ENCODE measurements at regions not wholly inside any gene's neighbourhood (a gene's known extent, or its start where the extent isn't known, plus 50 kb on each side); places are given as distances from the start of the nearest gene placed in this dataset.

- Histone ChIP-seq H4K8ac (ENCODE audit: extremely low read depth, insufficient read depth, low read length) (no peak overlapping the region), H3K9me3 (ENCODE audit: insufficient read depth in 2 of 2, low read depth in 1 of 2, low read length in 1 of 2) (no peaks in the 10 kb centered on the region), H2BK12ac (ENCODE audit: low read depth, low read length) (no peak overlapping the region), H2BK20ac (ENCODE audit: low read length) (no peak overlapping the region), H2BK120ac (replicated peaks; ENCODE audit: low read depth, low read length) (no peak overlapping the region), H2AFZ (ENCODE audit: low read length) (no peak overlapping the region), H3K23ac (ENCODE audit: insufficient read length) (no peak overlapping the region), H2BK5ac (ENCODE audit: low read depth, low read length) (no peak overlapping the region), H3K56ac (replicated peaks; ENCODE audit: insufficient read length, low read depth, low read length) (no peak overlapping the region), H3K9ac (replicated peaks in 1 of 4; ENCODE audit: extremely low read depth in 1 of 4, low read depth in 3 of 4, low read length in 3 of 4) (no peak overlapping the region), H3K79me1 (ENCODE audit: low read depth, low read length) (no peaks in the 10 kb centered on the region), H2AK5ac (ENCODE audit: low read depth, low read length) (no peak overlapping the region), H3K4me1 (replicated peaks in 1 of 4; ENCODE audit: control insufficient read depth in 3 of 4, insufficient read depth in 4 of 4, low read length in 3 of 4) (no peaks in the 10 kb centered on the region), H3K4me2 (ENCODE audit: insufficient read depth in 1 of 2, low read depth in 2 of 2, low read length in 2 of 2) (no peak overlapping the region), H4K91ac (replicated peaks; ENCODE audit: insufficient read length, low read length) (no peak overlapping the region), H3K27ac (ENCODE audit: low read depth, low read length) (no peak overlapping the region), H3K36me3 (ENCODE audit: control insufficient read depth in 2 of 4, insufficient read depth in 4 of 4, low read length in 3 of 4) (no peaks in the 10 kb centered on the region), H3K4ac (replicated peaks; ENCODE audit: insufficient read length, low read depth, low read length) (no peak overlapping the region), H4K5ac (ENCODE audit: insufficient read length, low read depth, low read length) (no peak overlapping the region), H3K23me2 (ENCODE audit: low read depth, low read length) (no peaks in the 10 kb centered on the region), H3K79me2 (ENCODE audit: control insufficient read depth in 1 of 2, insufficient read depth in 2 of 2, low read length in 2 of 2) (no peaks in the 10 kb centered on the region), H3K18ac (ENCODE audit: extremely low read depth, low read length) (no peak overlapping the region), H3K14ac (ENCODE audit: insufficient read length) (no peak overlapping the region), H2BK15ac (ENCODE audit: low read length) (no peak overlapping the region), H3K4me3 (ENCODE audit: extremely low read depth in 1 of 4, insufficient read depth in 2 of 4, low read depth in 3 of 4, low read length in 4 of 4) (no peak overlapping the region), H3K27me3 (replicated peaks in 1 of 4; ENCODE audit: control insufficient read depth in 3 of 4, extremely low read depth in 1 of 4, insufficient read depth in 3 of 4, low read length in 3 of 4) (no peaks in the 10 kb centered on the region), H4K20me1 (replicated peaks in 1 of 2; ENCODE audit: control insufficient read depth in 1 of 2, insufficient read depth in 2 of 2, low read length in 2 of 2) (no peaks in the 10 kb centered on the region)
- DNase-seq (ENCODE audit: low read depth in 1 of 2, low spot score in 2 of 2) (no peak), FAIRE-seq (no peak)
- TF ChIP-seq TCF12 (IDR thresholded peaks at IDR 0.05; ENCODE audit: low read depth, low read length) (no peak), CTBP2 (IDR thresholded peaks at IDR 0.05; ENCODE audit: borderline replicate concordance, insufficient read depth, insufficient read length, low read length) (no peak)
- WGBS, 2 experiments (ENCODE audit: extremely low coverage in 1 of 2, insufficient coverage in 1 of 2, insufficient read length in 1 of 2, insufficient replicate concordance in 2 of 2, low coverage in 1 of 2, low lambda C conversion rate in 2 of 2, missing lambda C conversion rate in 1 of 2), result 93% methylated on average over 5 of the region's 5 CpGs; no CpG with 5 or more reads in 1 of the 2 experiments
- POLR2A ChIA-PET (ENCODE audit: partially characterized antibody), result no interaction called here
- CTCF ChIA-PET (ENCODE audit: partially characterized antibody), result interaction anchor here (0.6 to 1.0 kb wide), 3 partner anchors 10 to 491 kb away, joined by 3 to 4 read pairs (median 3); no protein-coding TSS in a partner anchor
Observed at GRCh38 chr6:55937261-55937947, 62.0 kb upstream of the BMP5 start.
